H9 (cell line): ENCODE measurements at regions not wholly inside any gene's neighbourhood (a gene's known extent, or its start where the extent isn't known, plus 50 kb on each side); places are given as distances from the start of the nearest gene placed in this dataset.

Experiments
- DNase-seq: peaks from one replicate; pipeline ENCODE4 v3.0.0-alpha.2; 2017
- H2AFZ ChIP-seq: one replicate; pipeline ENCODE4 v1.6.1; 2013; ENCODE audit warnings: mild to moderate bottlenecking, low read length, control low read depth, moderate library complexity
- H2AK5ac ChIP-seq: 2 replicates; pipeline ENCODE4 v1.6.1; 2013; ENCODE audit warnings: low read length, control low read depth, mixed read lengths; ENCODE audit not compliant: insufficient read length
- H2BK120ac ChIP-seq: one replicate; pipeline ENCODE4 v1.6.1; 2013; ENCODE audit warnings: low read depth, mild to moderate bottlenecking, low read length, control low read depth, inconsistent platforms; ENCODE audit not compliant: poor library complexity, severe bottlenecking
- H2BK12ac ChIP-seq: 2 replicates; pipeline ENCODE4 v1.6.1; 2013; ENCODE audit warnings: low read length, control low read depth, mixed read lengths, low read depth; ENCODE audit not compliant: insufficient read length
- H2BK15ac ChIP-seq: 2 replicates; pipeline ENCODE4 v1.6.1; 2013; ENCODE audit warnings: low read depth, low read length, control low read depth
- H2BK20ac ChIP-seq: one replicate; pipeline ENCODE4 v1.6.1; 2013; ENCODE audit warnings: low read depth, mild to moderate bottlenecking, low read length, control low read depth, inconsistent platforms; ENCODE audit not compliant: poor library complexity, severe bottlenecking
- H2BK5ac ChIP-seq: 2 replicates; pipeline ENCODE4 v1.6.1; 2013; ENCODE audit warnings: low read length, control low read depth, mixed read lengths; ENCODE audit not compliant: insufficient read length
- H3K14ac ChIP-seq: 2 replicates; pipeline ENCODE4 v1.6.1; 2013; ENCODE audit warnings: low read length, control low read depth; ENCODE audit not compliant: insufficient read depth
- H3K18ac ChIP-seq: 2 replicates; pipeline ENCODE4 v1.6.1; 2013; ENCODE audit warnings: low read depth, mild to moderate bottlenecking, mixed read lengths, low read length, control low read depth; ENCODE audit not compliant: insufficient read length
- H3K23ac ChIP-seq: 2 replicates; pipeline ENCODE4 v1.6.1; 2013; ENCODE audit warnings: low read length, control low read depth, mixed read lengths, low read depth; ENCODE audit not compliant: insufficient read length
- H3K23me2 ChIP-seq: 2 replicates; pipeline ENCODE4 v1.6.1; 2013; ENCODE audit warnings: low read depth, mild to moderate bottlenecking, mixed read lengths, low read length, control low read depth; ENCODE audit not compliant: insufficient read length, poor library complexity, severe bottlenecking
- H3K27ac ChIP-seq: 2 replicates; pipeline ENCODE4 v1.5.1; 2013; ENCODE audit warnings: low read length, control low read depth, mixed read lengths, low read depth; ENCODE audit not compliant: insufficient read length
- H3K27me3 ChIP-seq: 2 replicates; pipeline ENCODE4 v1.6.1; 2013; ENCODE audit warnings: low read length, control low read depth, inconsistent platforms; ENCODE audit not compliant: insufficient read depth
- H3K4ac ChIP-seq: 2 replicates; pipeline ENCODE4 v1.6.1; 2013; ENCODE audit warnings: low read depth, mild to moderate bottlenecking, control low read depth, inconsistent platforms, low read length, moderate library complexity
- H3K4me1 ChIP-seq: 2 replicates; pipeline ENCODE4 v1.6.1; 2013; ENCODE audit warnings: low read length, control low read depth, inconsistent platforms; ENCODE audit not compliant: insufficient read depth
- H3K4me2 ChIP-seq: 2 replicates; pipeline ENCODE4 v1.6.1; 2013; ENCODE audit warnings: low read length, control low read depth, mixed read lengths; ENCODE audit not compliant: insufficient read length, insufficient read depth
- H3K56ac ChIP-seq: 2 replicates; pipeline ENCODE4 v1.6.1; 2013; ENCODE audit warnings: low read depth, mild to moderate bottlenecking, mixed read lengths, low read length, control low read depth; ENCODE audit not compliant: insufficient read length
- H3K79me1 ChIP-seq: 2 replicates; pipeline ENCODE4 v1.6.1; 2013; ENCODE audit warnings: low read depth, mild to moderate bottlenecking, moderate library complexity, low read length, control low read depth, inconsistent platforms; ENCODE audit not compliant: insufficient read depth, poor library complexity, severe bottlenecking
- H3K79me2 ChIP-seq: 2 replicates; pipeline ENCODE4 v1.6.1; 2013; ENCODE audit warnings: low read length, control low read depth, inconsistent platforms; ENCODE audit not compliant: insufficient read depth
- H3K9ac ChIP-seq: 2 replicates; pipeline ENCODE4 v1.6.1; 2013; ENCODE audit warnings: low read length, control low read depth, mixed read lengths; ENCODE audit not compliant: insufficient read length; ENCODE audit errors: extremely low read depth
- H3K9me3 ChIP-seq: one replicate; pipeline ENCODE4 v1.6.1; 2013; ENCODE audit warnings: low read depth, low read length, inconsistent platforms; ENCODE audit not compliant: control insufficient read depth
- H3T11ph ChIP-seq: one replicate; pipeline ENCODE4 v1.6.1; 2013; ENCODE audit warnings: mild to moderate bottlenecking, low read length, control low read depth, inconsistent platforms
- H4K20me1 ChIP-seq: one replicate; pipeline ENCODE4 v1.6.1; 2013; ENCODE audit not compliant: control insufficient read depth, insufficient read length, insufficient read depth
- H4K5ac ChIP-seq: 2 replicates; pipeline ENCODE4 v1.6.1; 2013; ENCODE audit warnings: low read depth, mild to moderate bottlenecking, mixed read lengths, low read length, control low read depth; ENCODE audit not compliant: insufficient read length
- H4K8ac ChIP-seq: replicated peaks from 2 replicates; pipeline ENCODE4 v1.6.1; 2013; ENCODE audit warnings: low read length, control low read depth, mixed read lengths, low read depth; ENCODE audit not compliant: insufficient read length
- H4K91ac ChIP-seq: 2 replicates; pipeline ENCODE4 v1.6.1; 2013; ENCODE audit warnings: low read depth, mild to moderate bottlenecking, moderate library complexity, mixed read lengths, low read length, control low read depth; ENCODE audit not compliant: insufficient read length
- H3K27ac Mint-ChIP-seq, 3 experiments: 2 replicates in 2 of 3; 3 replicates in 1 of 3; pipeline ENCODE4 v1.8.0; 2020 to 2021; ENCODE audit warnings: mixed read lengths in 3 of 3, mild to moderate bottlenecking in 1 of 3, moderate library complexity in 1 of 3
- H3K27me3 Mint-ChIP-seq: 2 replicates; pipeline ENCODE4 v1.8.0; 2021; ENCODE audit warnings: low read depth, mild to moderate bottlenecking, moderate library complexity, mixed read lengths
- H3K36me3 Mint-ChIP-seq, 3 experiments: 2 replicates in 2 of 3; 3 replicates in 1 of 3; pipeline ENCODE4 v1.8.0; 2020 to 2021; ENCODE audit warnings: low read depth in 3 of 3, mixed read lengths in 3 of 3; ENCODE audit not compliant: insufficient read depth in 1 of 3
- H3K4me1 Mint-ChIP-seq, 2 experiments: 2 replicates each; pipeline ENCODE4 v1.8.0; 2020; ENCODE audit warnings: mixed read lengths in 2 of 2
- H3K4me3 Mint-ChIP-seq, 2 experiments: 2 replicates in 1 of 2; 3 replicates in 1 of 2; pipeline ENCODE4 v1.8.0; 2020 to 2021; ENCODE audit warnings: mild to moderate bottlenecking in 2 of 2, mixed read lengths in 2 of 2, moderate library complexity in 1 of 2
- H3K9me3 Mint-ChIP-seq, 2 experiments: 2 replicates in 1 of 2; 3 replicates in 1 of 2; pipeline ENCODE4 v1.8.0; 2020; ENCODE audit warnings: mild to moderate bottlenecking in 2 of 2, mixed read lengths in 2 of 2, moderate library complexity in 1 of 2
- CTCF ChIP-seq: fragments of 200-600 bp; sonication (generic); conservative IDR thresholded peaks from 3 replicates; pipeline ENCODE4 v1.8.0; 2021; ENCODE audit warnings: antibody characterized with exemption, mild to moderate bottlenecking
- WGBS: extraction: QIAGEN DNeasy Blood & Tissue Kit; methylation state at CpG from one replicate; pipeline ENCODE4 v1.1.7; 2013; ENCODE audit warnings: missing lambda C conversion rate, low lambda C conversion rate, mixed read lengths; ENCODE audit not compliant: insufficient read length; ENCODE audit errors: extremely low coverage; 5-methylcytosine and 5-hydroxymethylcytosine counted together

- no peak overlapping the region for H3T11ph ChIP-seq
- H2AFZ ChIP-seq: no peak overlapping the region
- H2BK5ac ChIP-seq: no peak overlapping the region
- no peak for TF ChIP-seq CTCF
- no peak overlapping the region for H3K23ac ChIP-seq
- no peak overlapping the region for H3K18ac ChIP-seq
- H3K4me1 ChIP-seq: no peaks in the 10 kb centered on the region
- no peak overlapping the region for H4K91ac ChIP-seq
- no peaks in the 10 kb centered on the region for H3K9me3 ChIP-seq
- H3K4me3 Mint-ChIP-seq: no peak overlapping the region
- no peaks in the 10 kb centered on the region for H3K4me1 Mint-ChIP-seq
- no peak for DNase-seq
- H4K20me1 ChIP-seq: no peaks in the 10 kb centered on the region
- no peak overlapping the region for H2BK20ac ChIP-seq
- no peaks in the 10 kb centered on the region for H3K27me3 Mint-ChIP-seq
- H3K27me3 ChIP-seq: no peaks in the 10 kb centered on the region
- no peaks in the 10 kb centered on the region for H3K36me3 Mint-ChIP-seq
- H3K14ac ChIP-seq: no peak overlapping the region
- H2BK12ac ChIP-seq: no peak overlapping the region
- H4K8ac ChIP-seq: no peak overlapping the region
- no peak overlapping the region for H3K27ac ChIP-seq
- H3K79me1 ChIP-seq: no peaks in the 10 kb centered on the region
- no CpG with 5 or more reads among the region's 1 CpG for WGBS
- H2BK120ac ChIP-seq: no peak overlapping the region
- no peak overlapping the region for H4K5ac ChIP-seq
- H2AK5ac ChIP-seq: no peak overlapping the region
- no peak overlapping the region for H3K9ac ChIP-seq
- no peaks in the 10 kb centered on the region for H3K23me2 ChIP-seq
- H3K56ac ChIP-seq: no peak overlapping the region
- no peak overlapping the region for H3K4me2 ChIP-seq
- no peaks in the 10 kb centered on the region for H3K79me2 ChIP-seq
- H3K27ac Mint-ChIP-seq: no peak overlapping the region
- H3K9me3 Mint-ChIP-seq: no peaks in the 10 kb centered on the region
- no peak overlapping the region for H2BK15ac ChIP-seq
- no peak overlapping the region for H3K4ac ChIP-seq
These were observed 1074.5 kb downstream of the PLA2G4A start for GRCh38 chr1:187903223-187903622.
